Stimulated activated CD4-positive, alpha-beta T cell treated with anti-CD3 and anti-CD28 coated beads, Interleukin-4, amount 100 ng/mL, for 48 hours (primary cell): ENCODE measurements at regions not wholly inside any gene's neighbourhood (a gene's known extent, or its start where the extent isn't known, plus 50 kb on each side); places are given as distances from the start of the nearest gene placed in this dataset.

Experiments used
- DNase-seq, 2 donors: peaks; one replicate each; pipeline ENCODE4 v3.0.0-alpha.2; 2020; ENCODE audit warnings: low read depth in 2 of 2

GRCh38 chr5:14983666-14984441, 112.3 kb upstream of the ANKH start:
- no peak for DNase-seq

- DNase-seq: no peak
These were observed 109.1 kb upstream of the ANKH start for GRCh38 chr5:14980698-14981097.

DNA sequence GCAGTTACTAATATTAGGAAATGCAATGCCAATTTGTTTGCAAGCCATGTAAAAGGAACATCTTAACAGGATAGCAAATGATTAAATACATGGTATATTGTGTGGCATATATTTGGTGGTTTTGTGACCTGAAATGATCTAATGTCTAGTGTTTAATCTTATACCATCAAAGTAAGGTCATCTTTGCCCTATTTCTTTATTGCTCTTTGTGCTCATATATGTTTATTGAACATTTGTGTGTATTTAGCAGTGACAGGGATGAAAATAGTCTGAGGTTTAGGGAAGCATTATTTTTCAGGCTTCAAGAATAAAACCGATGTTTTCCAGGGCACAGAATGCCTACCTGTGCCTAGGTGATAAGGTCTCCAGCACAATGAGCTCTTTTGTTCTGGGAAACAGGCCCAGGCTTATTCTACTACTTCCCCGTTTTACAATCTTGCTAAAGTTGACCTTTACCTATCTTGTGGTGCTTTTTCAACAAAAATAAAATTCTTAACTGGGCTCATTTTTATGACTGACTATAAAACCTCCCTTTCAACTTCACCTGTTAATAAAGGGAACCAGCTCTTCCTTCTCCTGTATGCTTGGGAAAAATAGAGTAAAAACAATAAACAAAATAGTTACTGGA, 105.6 kb upstream of the ANKH start:
- no peak for DNase-seq

GRCh38 chr5:14976486-14976885, 104.9 kb upstream of the ANKH start:
- DNase-seq: no peak

GRCh38 chr5:14971873-14972272, 100.3 kb upstream of the ANKH start:
- DNase-seq: no peak

GRCh38 chr5:14968796-14969195, 97.2 kb upstream of the ANKH start:
- DNase-seq: no peak

- DNase-seq: no peak
These were observed 95.6 kb upstream of the ANKH start for GRCh38 chr5:14967166-14967565.

- DNase-seq: no peak
These were observed 94.2 kb upstream of the ANKH start for GRCh38 chr5:14965815-14966214.

DNA sequence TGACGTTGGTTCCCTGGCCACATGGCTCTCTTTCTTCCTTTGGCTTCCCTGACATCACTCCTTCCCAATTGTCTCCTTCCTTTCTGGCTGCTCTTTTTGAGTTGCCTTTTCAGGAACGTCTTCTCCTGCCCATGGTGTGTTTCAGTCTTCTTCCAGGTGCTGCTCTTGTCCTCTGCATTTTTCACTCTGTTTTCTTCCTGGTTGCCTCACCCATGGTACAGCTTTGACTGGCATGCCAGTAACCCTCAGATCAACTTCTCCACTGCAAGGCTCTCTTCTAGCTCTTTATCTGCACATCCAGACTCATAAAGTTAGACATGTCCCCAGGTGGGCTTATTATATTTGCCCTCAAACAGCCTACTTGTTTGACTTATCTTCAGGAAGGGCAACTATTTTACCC, 91.0 kb upstream of the ANKH start:
- no peak for DNase-seq

DNA sequence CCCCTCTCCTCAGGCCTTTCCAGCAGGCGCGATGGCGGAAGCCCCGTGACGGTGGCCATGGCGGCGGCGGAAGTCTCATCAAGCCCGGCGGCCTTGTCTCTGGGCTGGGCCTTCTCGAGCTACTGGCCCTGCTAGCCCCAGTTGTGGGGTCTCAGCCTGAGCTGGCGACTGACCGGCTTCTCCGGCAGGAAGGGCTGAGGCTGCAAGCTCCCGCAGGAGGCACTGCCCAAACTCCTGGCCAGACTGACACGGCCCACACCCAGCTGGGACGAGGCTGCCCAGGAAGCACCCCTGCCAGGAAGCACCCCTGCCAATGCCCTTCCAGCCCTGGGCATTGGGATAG, 88.5 kb upstream of the ANKH start:
- no peak for DNase-seq

DNA sequence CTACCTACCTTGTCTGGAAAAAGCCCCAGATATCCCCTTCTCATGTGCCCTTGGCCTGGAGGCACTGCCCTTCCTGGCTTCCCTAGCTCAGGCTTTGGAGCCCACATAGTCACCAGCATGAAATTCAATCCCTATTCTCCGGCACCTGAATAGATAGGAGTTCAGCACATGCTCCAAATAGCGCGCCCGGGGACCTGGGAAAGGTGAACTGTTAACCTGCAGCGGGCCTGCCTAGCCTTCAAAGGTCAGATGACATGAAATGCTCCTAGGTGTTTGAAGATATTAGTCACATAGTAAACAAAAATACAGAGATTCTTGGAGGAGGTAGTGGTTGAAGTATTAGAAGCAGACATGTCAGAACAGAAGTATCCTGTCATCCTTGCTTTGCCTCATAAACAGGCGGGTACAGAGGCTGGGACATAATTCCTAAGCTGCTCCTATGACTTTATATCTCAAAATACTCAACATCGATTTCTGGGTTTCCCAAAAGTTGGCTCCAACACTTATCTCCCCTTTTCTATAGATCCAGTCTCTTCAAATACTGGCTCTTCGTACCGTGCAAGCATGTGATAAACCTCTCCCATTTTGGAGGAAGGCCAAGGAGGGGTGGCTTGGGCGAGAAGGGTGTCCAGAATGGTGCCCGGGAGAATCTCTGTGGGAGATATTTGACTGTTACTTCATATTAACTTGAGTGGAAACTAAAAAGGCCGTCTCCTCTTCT, 88.0 kb upstream of the ANKH start:
- DNase-seq: no peak

- no peak for DNase-seq
These were observed 86.6 kb upstream of the ANKH start for GRCh38 chr5:14958188-14958587.

DNA sequence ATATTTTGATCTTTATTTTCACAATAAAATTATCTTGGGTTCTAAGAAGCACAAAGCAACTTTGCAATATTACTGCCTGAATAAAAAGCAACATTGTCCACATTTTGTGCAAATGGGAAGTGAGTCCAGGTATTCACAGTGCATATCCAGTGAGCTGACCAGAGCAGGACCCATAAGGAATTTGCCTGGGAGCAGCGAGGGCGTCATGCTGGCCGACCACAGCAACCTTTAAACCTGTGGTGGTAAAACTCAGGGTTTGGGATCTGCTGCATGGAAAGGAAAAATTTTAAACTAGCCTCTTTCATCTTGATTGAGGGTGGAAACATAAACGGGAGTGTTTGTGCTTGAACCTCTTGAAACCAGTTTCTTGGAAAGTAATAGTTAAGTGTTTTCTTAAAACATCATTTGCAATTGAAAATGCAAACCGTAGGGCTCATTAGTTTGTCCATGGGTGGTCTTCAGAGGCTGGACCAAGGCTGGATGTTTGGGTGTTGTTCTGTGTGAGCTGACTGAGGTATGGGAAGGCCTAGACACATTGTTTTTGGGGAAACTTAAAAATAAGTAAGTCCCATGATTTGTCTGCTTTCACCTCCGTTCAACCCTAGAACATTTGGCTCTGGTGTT, 85.0 kb upstream of the ANKH start:
- no peak for DNase-seq

GRCh38 chr5:14954616-14955343, 83.2 kb upstream of the ANKH start:
- DNase-seq: no peak

DNA sequence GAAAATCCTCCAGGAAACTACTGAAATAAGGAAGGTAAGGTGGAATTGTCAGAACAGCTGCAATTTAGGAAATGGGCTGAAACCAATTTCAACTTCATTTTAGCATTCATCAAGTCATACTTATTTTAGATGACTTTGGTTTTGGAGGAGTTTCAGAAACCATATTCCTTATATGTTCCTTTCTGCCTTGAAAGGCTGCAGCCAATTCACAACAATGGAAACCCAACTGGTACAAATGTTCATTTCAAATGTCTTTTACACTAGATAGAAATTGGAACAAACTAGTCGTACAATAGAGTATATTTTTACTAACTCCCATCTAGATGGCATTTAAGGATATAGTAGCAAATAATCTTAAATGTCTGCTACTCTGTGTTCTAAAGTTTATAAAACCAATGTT, 82.6 kb upstream of the ANKH start:
- DNase-seq: no peak

DNA sequence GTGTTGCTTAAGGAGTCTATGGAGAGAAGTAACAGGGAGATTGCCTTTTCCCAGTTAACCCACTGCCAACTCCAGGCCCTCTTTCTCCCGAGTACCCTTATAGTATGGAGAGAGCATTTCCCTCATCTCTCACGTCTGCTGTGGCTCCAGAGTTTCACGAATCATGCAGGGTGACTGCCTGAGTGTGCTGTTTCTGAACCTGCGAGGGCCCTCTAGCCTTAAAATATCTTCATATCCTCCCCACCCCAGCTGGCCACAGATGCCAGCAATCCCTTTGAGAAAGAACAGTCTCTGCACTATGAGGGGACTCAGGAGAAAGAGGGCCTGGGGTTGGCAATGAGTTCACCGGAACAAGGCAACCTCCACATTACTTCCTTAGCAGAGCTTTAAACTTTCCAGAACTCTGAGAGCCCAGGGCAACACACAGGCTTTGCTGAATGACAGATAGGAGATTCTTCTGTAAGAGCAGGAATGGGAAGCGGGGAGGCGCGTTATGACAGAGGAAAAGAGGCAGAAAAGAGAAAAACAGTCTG, 81.6 kb upstream of the ANKH start:
- no peak for DNase-seq

DNA sequence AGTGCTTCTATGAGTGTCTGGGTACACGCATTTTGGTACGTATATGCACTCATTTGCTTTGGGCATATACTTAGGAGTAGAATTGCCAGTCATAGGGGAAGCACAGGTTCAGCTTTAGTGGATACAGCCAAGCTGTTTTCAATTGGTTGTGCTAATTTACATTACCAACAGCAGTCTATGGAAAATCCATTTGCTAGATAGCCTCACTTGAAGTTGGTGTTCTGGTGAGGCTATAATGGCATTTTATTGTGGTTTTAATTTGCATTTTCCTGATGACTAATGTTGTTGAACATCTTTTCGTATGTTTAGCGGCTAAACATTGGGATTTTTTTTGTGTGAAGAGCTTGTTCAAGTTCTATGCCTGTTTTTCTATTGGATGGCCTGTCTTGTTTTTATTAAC, 76.8 kb upstream of the ANKH start:
- DNase-seq: no peak

- no peak for DNase-seq
These were observed 75.4 kb upstream of the ANKH start for GRCh38 chr5:14946815-14947620.

DNA sequence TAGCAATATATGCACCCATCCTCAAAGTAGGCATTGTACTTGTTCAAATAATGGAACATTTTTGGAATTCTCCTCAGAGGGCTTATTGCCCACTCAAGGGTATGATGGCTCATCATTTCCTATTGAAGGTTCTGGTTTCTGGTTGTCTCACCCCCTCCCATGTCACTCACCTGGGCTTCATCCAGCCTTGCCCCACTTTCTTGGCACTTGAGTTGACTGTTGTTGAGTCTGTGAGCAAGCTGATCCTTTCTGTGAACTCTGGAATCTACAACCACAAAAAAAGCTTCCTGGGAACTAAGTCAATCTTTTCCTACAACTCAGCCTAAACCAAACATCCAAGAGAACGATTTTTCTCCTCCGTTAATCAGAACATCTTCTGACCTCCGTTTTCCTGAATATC, 73.9 kb upstream of the ANKH start:
- DNase-seq: no peak

DNA sequence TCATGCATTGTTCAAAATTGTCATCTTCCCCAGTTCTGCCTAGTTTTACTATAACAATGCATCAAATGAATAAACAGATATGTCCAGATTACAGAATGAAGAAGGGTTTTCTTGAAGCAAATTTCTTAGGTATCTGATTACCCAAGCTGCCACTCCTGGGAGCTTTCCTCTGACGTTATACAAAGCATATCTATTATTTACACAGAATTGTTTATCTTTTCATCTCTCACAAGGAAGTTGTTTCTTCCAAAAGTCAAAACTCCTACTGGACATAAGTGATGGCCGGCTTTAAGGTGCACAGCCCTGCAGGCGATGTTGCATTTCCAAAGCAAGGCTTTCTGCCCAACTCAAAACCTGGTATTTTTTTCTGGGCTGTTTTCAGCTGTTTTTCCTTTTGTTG, 73.4 kb upstream of the ANKH start:
- no peak for DNase-seq

DNA sequence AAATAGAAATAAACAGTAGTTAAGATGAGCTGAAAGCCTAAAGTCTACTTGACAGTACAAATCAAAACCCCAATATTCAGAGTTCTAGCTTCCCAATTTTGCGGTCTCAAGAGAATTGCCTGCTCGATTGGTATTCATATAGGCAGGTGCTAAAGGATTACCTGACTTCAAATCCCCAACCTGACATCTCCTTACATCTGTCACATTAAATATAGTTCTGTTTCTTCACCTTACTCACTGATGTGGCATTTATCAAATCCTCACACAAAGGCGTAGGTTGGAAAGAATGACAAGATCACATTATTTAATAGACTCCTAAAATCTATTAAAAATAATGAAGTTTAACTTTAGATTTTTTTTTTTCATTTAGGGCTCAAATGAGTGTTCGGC, 72.8 kb upstream of the ANKH start:
- no peak for DNase-seq
